ENCODE measurements at regions not wholly inside any gene's neighbourhood (a gene's known extent, or its start where the extent isn't known, plus 50 kb on each side); places are given as distances from the start of the nearest gene placed in this dataset.

GRCh38 chr12:92574051-92574783, 128.6 kb upstream of the PLEKHG7 start:
- Histone ChIP-seq H3K36me3 (ENCODE audit: control insufficient read depth, insufficient read depth, low read length) (no peaks in the 10 kb centered on the region), H3K4me1 (ENCODE audit: control insufficient read depth, insufficient read depth, low read length) (no peaks in the 10 kb centered on the region), H3K9me3 (ENCODE audit: control insufficient read depth, insufficient read depth, low read length) (no peaks in the 10 kb centered on the region), H3K27me3 (ENCODE audit: control insufficient read depth, insufficient read depth, low read length) (no peaks in the 10 kb centered on the region), H3K9ac (ENCODE audit: low read depth, low read length) (no peak overlapping the region), H3K4me3 (ENCODE audit: low read depth, low read length) (no peak overlapping the region)

- no peaks in the 10 kb centered on the region for H3K36me3 ChIP-seq (ENCODE audit: control insufficient read depth, insufficient read depth, low read length)
- H3K27me3 ChIP-seq (ENCODE audit: control insufficient read depth, insufficient read depth, low read length) = no peaks in the 10 kb centered on the region
- no peak overlapping the region for H3K9ac ChIP-seq (ENCODE audit: low read depth, low read length)
- H3K4me3 ChIP-seq (ENCODE audit: low read depth, low read length) = no peak overlapping the region
- no peaks in the 10 kb centered on the region for H3K9me3 ChIP-seq (ENCODE audit: control insufficient read depth, insufficient read depth, low read length)
- no peaks in the 10 kb centered on the region for H3K4me1 ChIP-seq (ENCODE audit: control insufficient read depth, insufficient read depth, low read length)
Observed at GRCh38 chr12:92573104-92573503, 129.7 kb upstream of the PLEKHG7 start.

GRCh38 chr12:92571844-92572543, 130.8 kb upstream of the PLEKHG7 start:
- H3K9me3 ChIP-seq (ENCODE audit: control insufficient read depth, insufficient read depth, low read length) = no peaks in the 10 kb centered on the region
- H3K4me1 ChIP-seq (ENCODE audit: control insufficient read depth, insufficient read depth, low read length) = no peaks in the 10 kb centered on the region
- no peak overlapping the region for H3K4me3 ChIP-seq (ENCODE audit: low read depth, low read length)
- H3K36me3 ChIP-seq (ENCODE audit: control insufficient read depth, insufficient read depth, low read length) = no peaks in the 10 kb centered on the region
- H3K9ac ChIP-seq (ENCODE audit: low read depth, low read length) = no peak overlapping the region
- H3K27me3 ChIP-seq (ENCODE audit: control insufficient read depth, insufficient read depth, low read length) = no peaks in the 10 kb centered on the region

- no peaks in the 10 kb centered on the region for H3K9me3 ChIP-seq (ENCODE audit: control insufficient read depth, insufficient read depth, low read length)
Observed at GRCh38 chr12:92571169-92571568, 131.6 kb upstream of the PLEKHG7 start.

GRCh38 chr12:92570056-92570753, 132.6 kb upstream of the PLEKHG7 start:
- no peak overlapping the region for H3K9ac ChIP-seq (ENCODE audit: low read depth, low read length)
- no peaks in the 10 kb centered on the region for H3K36me3 ChIP-seq (ENCODE audit: control insufficient read depth, insufficient read depth, low read length)
- H3K9me3 ChIP-seq (ENCODE audit: control insufficient read depth, insufficient read depth, low read length) = no peaks in the 10 kb centered on the region
- H3K27me3 ChIP-seq (ENCODE audit: control insufficient read depth, insufficient read depth, low read length) = no peaks in the 10 kb centered on the region
- no peak overlapping the region for H3K4me3 ChIP-seq (ENCODE audit: low read depth, low read length)
- no peaks in the 10 kb centered on the region for H3K4me1 ChIP-seq (ENCODE audit: control insufficient read depth, insufficient read depth, low read length)

More at GRCh38 chr12:92571169-92571568, 131.6 kb upstream of the PLEKHG7 start:
- Histone ChIP-seq H3K36me3 (ENCODE audit: control insufficient read depth, insufficient read depth, low read length) (no peaks in the 10 kb centered on the region), H3K4me1 (ENCODE audit: control insufficient read depth, insufficient read depth, low read length) (no peaks in the 10 kb centered on the region), H3K9ac (ENCODE audit: low read depth, low read length) (no peak overlapping the region), H3K4me3 (ENCODE audit: low read depth, low read length) (no peak overlapping the region), H3K27me3 (ENCODE audit: control insufficient read depth, insufficient read depth, low read length) (no peaks in the 10 kb centered on the region)

GRCh38 chr12:92568691-92569090, 134.1 kb upstream of the PLEKHG7 start:
- H3K27me3 ChIP-seq (ENCODE audit: control insufficient read depth, insufficient read depth, low read length) = no peaks in the 10 kb centered on the region
- H3K9me3 ChIP-seq (ENCODE audit: control insufficient read depth, insufficient read depth, low read length) = no peaks in the 10 kb centered on the region
- no peaks in the 10 kb centered on the region for H3K4me1 ChIP-seq (ENCODE audit: control insufficient read depth, insufficient read depth, low read length)
- no peak overlapping the region for H3K9ac ChIP-seq (ENCODE audit: low read depth, low read length)
- H3K4me3 ChIP-seq (ENCODE audit: low read depth, low read length) = no peak overlapping the region
- no peaks in the 10 kb centered on the region for H3K36me3 ChIP-seq (ENCODE audit: control insufficient read depth, insufficient read depth, low read length)

- Histone ChIP-seq H3K9ac (ENCODE audit: low read depth, low read length) (no peak overlapping the region), H3K4me1 (ENCODE audit: control insufficient read depth, insufficient read depth, low read length) (no peaks in the 10 kb centered on the region), H3K9me3 (ENCODE audit: control insufficient read depth, insufficient read depth, low read length) (no peaks in the 10 kb centered on the region), H3K36me3 (ENCODE audit: control insufficient read depth, insufficient read depth, low read length) (no peaks in the 10 kb centered on the region), H3K4me3 (ENCODE audit: low read depth, low read length) (no peak overlapping the region), H3K27me3 (ENCODE audit: control insufficient read depth, insufficient read depth, low read length) (no peaks in the 10 kb centered on the region)
Observed at GRCh38 chr12:92566448-92567019, 136.3 kb upstream of the PLEKHG7 start.

GRCh38 chr12:92563819-92564218, 139.0 kb upstream of the PLEKHG7 start:
- no peaks in the 10 kb centered on the region for H3K4me1 ChIP-seq (ENCODE audit: control insufficient read depth, insufficient read depth, low read length)
- H3K9me3 ChIP-seq (ENCODE audit: control insufficient read depth, insufficient read depth, low read length) = no peaks in the 10 kb centered on the region
- no peak overlapping the region for H3K4me3 ChIP-seq (ENCODE audit: low read depth, low read length)
- no peak overlapping the region for H3K9ac ChIP-seq (ENCODE audit: low read depth, low read length)
- H3K27me3 ChIP-seq (ENCODE audit: control insufficient read depth, insufficient read depth, low read length) = no peaks in the 10 kb centered on the region
- H3K36me3 ChIP-seq (ENCODE audit: control insufficient read depth, insufficient read depth, low read length) = no peaks in the 10 kb centered on the region

- no peaks in the 10 kb centered on the region for H3K4me1 ChIP-seq (ENCODE audit: control insufficient read depth, insufficient read depth, low read length)
- no peaks in the 10 kb centered on the region for H3K9me3 ChIP-seq (ENCODE audit: control insufficient read depth, insufficient read depth, low read length)
- no peak overlapping the region for H3K9ac ChIP-seq (ENCODE audit: low read depth, low read length)
- no peaks in the 10 kb centered on the region for H3K36me3 ChIP-seq (ENCODE audit: control insufficient read depth, insufficient read depth, low read length)
- H3K27me3 ChIP-seq (ENCODE audit: control insufficient read depth, insufficient read depth, low read length) = no peaks in the 10 kb centered on the region
- H3K4me3 ChIP-seq (ENCODE audit: low read depth, low read length) = no peak overlapping the region
Observed at GRCh38 chr12:92562063-92562734, 140.6 kb upstream of the PLEKHG7 start.

GRCh38 chr12:92561543-92561899, 141.3 kb upstream of the PLEKHG7 start:
- H3K4me1 ChIP-seq (ENCODE audit: control insufficient read depth, insufficient read depth, low read length) = no peaks in the 10 kb centered on the region

GRCh38 chr12:92560713-92561542, 141.9 kb upstream of the PLEKHG7 start:
- Histone ChIP-seq H3K4me3 (ENCODE audit: low read depth, low read length) (no peak overlapping the region), H3K9me3 (ENCODE audit: control insufficient read depth, insufficient read depth, low read length) (no peaks in the 10 kb centered on the region), H3K27me3 (ENCODE audit: control insufficient read depth, insufficient read depth, low read length) (no peaks in the 10 kb centered on the region), H3K36me3 (ENCODE audit: control insufficient read depth, insufficient read depth, low read length) (no peaks in the 10 kb centered on the region), H3K4me1 (ENCODE audit: control insufficient read depth, insufficient read depth, low read length) (no peaks in the 10 kb centered on the region), H3K9ac (ENCODE audit: low read depth, low read length) (no peak overlapping the region)

More at GRCh38 chr12:92561543-92561899, 141.3 kb upstream of the PLEKHG7 start:
- Histone ChIP-seq H3K9me3 (ENCODE audit: control insufficient read depth, insufficient read depth, low read length) (no peaks in the 10 kb centered on the region), H3K9ac (ENCODE audit: low read depth, low read length) (no peak overlapping the region), H3K36me3 (ENCODE audit: control insufficient read depth, insufficient read depth, low read length) (no peaks in the 10 kb centered on the region), H3K4me3 (ENCODE audit: low read depth, low read length) (no peak overlapping the region), H3K27me3 (ENCODE audit: control insufficient read depth, insufficient read depth, low read length) (no peaks in the 10 kb centered on the region)
